HT-29 (cell line): ENCODE measurements at regions not wholly inside any gene's neighbourhood (a gene's known extent, or its start where the extent isn't known, plus 50 kb on each side); places are given as distances from the start of the nearest gene placed in this dataset.
"Not testable (repeated sequence)": the region's sequence is repeated elsewhere in the genome, so short reads cannot be mapped to it uniquely, and the experiment has no call there.

Experiments used
- DNase-seq: peaks from one replicate; pipeline ENCODE4 v3.0.0-alpha.2; 2015; ENCODE audit warnings: low spot score

DNA sequence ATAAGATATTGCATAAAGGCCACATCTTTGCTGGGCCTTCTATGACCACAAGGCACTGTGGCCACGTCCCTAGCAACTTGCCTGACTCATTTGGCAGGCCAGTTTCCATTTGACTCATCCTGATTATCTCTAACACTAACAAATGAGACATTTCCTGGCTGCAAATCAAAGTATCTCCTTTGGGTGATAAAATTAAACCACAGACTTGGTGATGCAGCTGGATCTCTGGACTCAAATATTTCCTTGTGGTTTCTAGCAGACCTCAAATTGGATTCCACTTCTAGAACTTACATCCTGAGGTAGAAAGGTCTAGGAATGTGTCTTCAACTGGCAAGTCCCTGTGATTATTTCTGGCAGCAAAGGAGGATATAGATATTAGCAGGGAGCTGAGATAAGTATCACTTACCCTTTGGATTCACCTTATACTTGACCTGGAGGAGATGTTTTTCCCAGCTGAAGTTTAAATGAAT, 167.9 kb upstream of the NXPH2 start:
- peak; percentile 24 for DNase-seq

DNA sequence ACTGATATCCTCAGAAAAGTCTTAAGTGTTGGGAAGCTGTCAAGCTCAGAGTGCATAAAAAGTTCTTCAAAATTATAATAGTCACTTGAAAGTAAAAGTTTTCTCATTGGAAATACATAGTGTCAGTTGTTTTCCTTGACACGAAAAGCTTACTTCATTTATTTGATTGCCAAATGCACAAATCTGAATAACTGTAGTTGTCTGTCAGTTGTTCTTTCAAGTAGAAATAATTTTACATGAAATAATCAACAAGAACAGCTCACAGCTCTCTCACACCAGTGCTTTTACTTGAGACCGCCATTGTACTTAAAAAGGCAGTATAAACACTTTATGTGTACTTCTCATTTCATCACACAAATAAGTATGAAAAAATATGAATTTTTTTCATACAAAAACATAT, 163.3 kb upstream of the NXPH2 start:
- no peak for DNase-seq

GRCh38 chr2:138942466-138942865, 162.3 kb upstream of the NXPH2 start:
- DNase-seq = peak; percentile 9

DNA sequence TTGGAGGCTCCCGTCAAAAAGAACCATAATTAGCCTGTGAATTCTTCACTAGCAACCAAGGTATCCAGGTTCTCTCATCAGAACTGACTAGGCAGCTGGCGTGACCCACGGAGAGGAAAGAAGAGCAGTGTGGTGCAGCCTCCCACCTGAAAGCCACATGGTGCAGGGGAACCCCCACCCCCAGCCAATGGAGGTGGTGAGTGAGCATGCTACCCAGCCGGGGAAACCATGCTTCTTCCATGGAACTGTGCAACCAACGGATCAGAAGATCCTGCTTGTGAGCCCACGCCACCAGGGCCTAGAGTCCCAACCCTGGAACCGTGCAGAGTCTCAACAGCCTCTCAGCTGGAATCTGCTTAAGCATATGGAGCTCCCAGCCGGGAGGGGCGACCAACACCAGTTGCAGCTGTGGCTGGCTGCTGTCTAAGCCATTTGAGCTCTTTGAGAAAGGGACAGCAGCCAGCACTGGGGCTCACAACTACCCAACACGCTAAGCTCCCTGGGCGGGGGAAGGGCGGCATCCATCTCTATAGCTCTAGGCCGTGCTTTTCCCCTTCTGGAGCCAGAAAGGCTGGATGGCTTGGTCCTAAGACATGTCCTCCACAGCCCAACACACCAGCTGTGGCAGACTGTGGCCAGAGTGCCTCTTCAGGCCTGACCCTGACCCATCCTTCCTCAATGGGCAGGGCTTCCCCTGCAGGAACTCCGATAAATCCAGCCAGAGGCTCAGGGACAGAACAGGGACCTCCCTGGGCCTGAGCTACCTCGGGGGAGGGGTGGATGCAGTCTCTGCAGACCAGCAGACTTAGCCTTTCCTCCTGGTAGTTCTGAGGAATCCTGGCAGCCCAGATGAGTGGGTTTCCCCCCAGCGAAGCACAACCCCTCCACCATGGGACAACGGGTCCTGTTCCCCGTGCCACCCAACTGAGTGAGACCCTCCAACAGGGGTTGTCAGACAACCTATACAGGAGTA, 151.4 kb upstream of the NXPH2 start:
- no peak for DNase-seq

GRCh38 chr2:138930571-138930970, 150.4 kb upstream of the NXPH2 start:
- no peak for DNase-seq

DNA sequence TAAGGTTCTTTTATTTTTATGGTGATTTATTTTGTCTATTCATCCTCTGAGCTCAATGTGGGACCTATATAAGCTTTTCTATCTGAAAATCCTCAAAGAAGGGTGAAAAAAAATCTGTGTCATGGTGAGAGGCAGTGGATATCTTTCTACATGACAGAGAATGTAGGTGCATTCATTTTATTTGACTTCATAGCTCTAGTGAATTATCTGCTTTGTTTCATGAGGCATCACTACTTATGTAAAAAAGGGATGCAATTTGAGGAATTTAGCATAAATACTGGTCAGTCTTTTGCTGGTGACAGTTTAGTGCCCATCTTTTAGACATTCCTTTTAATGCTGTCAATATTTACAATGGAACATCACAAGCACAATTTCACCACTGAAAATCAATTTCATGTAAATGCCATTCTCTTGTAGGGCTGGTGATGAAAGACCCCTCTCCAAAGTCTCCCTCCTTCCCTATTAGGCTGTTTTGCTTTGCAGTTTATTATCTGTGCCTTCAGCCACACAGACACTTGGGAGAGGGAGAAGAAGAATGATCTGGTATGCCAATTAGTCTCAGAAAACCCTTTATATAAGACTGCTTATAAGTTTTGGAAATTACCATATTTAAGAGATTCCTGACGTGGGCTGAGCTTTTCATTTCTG, 148.3 kb upstream of the NXPH2 start:
- DNase-seq = no peak

GRCh38 chr2:138922973-138923563, 142.9 kb upstream of the NXPH2 start:
- peak; percentile 41 for DNase-seq

DNA sequence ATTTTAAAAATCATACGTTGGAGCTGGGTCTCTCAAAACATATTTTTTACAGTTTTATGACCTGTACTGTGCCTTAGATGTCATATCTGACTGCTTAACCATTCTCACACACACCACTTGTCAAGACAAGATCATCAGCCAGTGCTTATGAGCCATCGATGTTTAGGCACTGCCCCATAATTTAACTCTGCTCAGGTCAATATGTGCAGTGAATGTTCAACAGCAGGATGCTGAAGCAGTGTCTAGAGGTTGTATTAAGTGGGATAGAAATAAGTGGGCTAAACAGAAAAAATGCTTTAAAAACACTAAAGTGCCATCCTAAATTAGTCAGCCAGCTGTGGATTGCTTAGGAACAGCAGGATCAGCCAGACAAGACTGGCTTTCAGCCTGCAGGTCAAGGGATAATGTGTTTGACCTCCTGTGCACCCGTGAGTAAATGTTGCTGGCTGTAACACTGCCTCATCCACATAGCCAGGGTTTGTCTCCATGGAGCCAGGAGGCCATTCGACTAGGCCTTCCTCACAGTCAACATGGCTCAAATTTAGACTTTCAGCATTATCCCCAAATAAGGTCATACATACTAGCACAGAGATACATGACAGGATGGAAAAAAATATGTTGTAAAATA, 139.0 kb upstream of the NXPH2 start:
- no peak for DNase-seq

DNA sequence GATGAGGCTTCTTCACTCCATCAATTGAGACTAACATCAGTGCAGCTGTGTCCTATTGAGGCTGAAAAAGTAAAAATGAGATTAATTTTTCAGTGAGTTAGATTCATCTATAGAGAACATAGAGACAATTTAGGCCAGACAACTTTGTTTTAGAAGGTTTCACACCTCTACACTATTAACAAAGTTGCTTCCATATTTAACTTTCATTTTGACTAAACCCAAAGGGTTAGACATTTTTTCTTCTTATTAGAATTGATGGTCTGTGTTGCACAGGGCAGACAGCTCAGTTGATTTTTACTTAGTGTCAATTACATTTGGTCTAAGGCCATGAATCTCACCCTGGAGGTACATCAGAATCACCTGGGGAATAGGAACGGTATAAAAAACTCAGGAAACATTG, 130.2 kb upstream of the NXPH2 start:
- no peak for DNase-seq

DNA sequence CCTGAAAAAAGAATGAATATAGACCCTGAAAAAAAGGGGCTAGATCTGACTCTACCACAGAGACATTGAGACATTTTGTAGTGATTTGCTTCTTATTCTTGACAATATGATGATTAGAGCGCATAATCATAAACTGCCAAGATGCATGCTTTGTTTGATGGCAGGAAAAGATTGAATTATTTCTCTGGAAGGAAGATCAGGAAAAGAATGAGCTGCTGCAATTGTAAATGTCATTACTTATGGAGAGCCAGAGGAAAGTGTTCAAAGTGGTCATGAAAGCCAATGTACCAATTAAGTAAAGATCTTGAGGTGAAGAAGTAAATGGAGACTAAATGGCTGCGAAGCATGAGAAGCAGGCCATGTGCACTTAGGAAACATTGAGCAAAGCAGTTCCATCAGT, 126.4 kb upstream of the NXPH2 start:
- DNase-seq = no peak

DNA sequence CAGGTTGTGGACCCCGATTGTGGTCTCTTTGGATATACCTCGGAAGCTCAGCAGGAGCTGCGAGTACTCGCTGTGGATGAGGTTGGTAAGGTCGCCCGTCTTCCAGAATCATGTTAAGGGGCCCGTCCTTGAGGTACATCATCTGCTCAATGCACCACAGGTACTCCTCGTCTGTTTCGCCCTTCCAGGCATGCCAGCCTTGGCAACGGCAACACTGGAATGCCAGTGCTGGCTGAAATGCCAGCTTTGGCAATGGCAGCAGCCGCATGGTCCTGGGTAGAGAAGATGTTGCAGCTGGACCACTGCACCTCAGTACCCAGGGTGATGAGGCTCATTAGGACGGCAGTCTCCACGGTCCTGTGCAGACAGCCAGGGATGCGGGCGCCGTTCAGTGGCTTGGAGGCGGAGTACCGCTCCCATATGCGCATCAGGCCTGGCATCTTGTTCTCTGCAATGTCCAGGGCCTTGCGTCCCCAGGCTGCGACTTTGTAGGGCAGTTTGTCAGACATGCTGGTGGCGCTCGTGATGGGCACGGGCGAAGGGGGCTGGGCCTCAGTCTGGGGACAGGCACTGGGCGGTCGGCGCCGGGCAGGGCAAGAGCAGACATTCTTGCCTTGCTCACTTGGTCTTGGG, 122.2 kb upstream of the NXPH2 start:
- no peak for DNase-seq

DNA sequence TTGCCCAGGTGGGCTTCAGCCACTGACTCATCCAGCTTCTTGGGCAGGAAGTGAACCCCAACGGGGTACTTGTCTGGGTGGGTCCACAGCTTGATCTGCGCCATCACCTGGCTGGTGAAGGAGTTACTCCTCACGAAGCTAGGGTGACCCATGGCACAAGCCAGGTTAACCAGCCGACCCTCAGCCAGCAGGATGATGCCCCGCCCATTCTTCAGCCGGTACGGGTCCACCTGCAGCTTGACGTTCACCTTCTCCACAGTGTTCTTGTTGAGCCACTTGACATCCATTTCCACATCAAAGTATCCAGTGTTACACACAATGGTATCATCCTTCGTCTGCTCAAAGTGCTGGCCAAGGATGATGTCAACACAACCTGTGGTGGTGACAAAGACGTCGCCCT, 121.3 kb upstream of the NXPH2 start:
- DNase-seq = no peak

- DNase-seq = no peak
Observed at GRCh38 chr2:138898855-138899254, 118.7 kb upstream of the NXPH2 start.

- DNase-seq = no peak
Observed at GRCh38 chr2:138897274-138897673, 117.1 kb upstream of the NXPH2 start.

DNA sequence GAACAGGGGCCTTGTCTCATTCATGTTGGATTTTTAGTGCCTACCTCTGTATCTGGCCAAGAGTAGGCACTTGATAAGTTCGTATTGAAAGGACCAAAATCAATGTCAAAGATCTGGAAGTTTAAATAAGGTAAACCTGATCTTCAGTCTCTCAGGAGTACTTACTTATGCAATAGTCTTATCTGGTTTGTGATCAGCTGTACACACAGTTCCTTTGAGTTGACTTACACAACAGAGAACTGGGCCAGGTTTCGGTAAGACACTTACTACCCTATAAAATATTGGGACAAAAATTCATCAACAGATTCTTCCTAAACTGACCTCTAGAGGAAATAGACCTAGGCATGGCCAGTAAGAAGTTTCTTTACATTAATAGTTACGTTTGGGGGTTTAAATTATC, 113.6 kb upstream of the NXPH2 start:
- DNase-seq = no peak

- no peak for DNase-seq
Observed at GRCh38 chr2:138881126-138881525, 100.9 kb upstream of the NXPH2 start.

- no peak for DNase-seq
Observed at GRCh38 chr2:138879931-138880330, 99.7 kb upstream of the NXPH2 start.

- DNase-seq = no peak
Observed at GRCh38 chr2:138877421-138877820, 97.2 kb upstream of the NXPH2 start.

GRCh38 chr2:138874251-138874650, 94.1 kb upstream of the NXPH2 start:
- no peak for DNase-seq

- DNase-seq = not testable (repeated sequence)
Observed at GRCh38 chr2:138872116-138872515, 91.9 kb upstream of the NXPH2 start.

DNA sequence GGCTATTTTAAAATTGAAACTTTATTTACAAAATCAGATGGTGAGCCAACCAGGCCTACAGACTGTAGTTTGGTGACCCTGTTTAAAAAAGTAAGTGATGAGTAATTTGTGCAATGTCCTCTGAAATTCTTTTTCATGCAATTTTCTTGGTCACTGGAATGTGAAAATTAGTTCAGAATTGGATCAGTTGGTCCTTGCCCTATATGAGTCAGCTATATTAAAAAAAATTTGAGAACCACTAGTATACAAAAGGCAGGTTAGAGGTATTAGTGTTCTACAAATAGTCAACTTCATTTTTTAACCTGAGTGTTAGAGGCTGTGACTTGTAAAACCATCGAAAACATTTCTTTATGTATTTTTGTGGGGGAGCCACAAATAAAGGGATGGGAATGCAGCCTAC, 91.1 kb upstream of the NXPH2 start:
- no peak for DNase-seq

GRCh38 chr2:138867341-138867740, 87.2 kb upstream of the NXPH2 start:
- DNase-seq = no peak
